Peyer's patch (tissue), 4 donors: ENCODE measurements at regions not wholly inside any gene's neighbourhood (a gene's known extent, or its start where the extent isn't known, plus 50 kb on each side); places are given as distances from the start of the nearest gene placed in this dataset.

Experiments used
- DNase-seq, 3 donors: peaks; one replicate each; pipeline ENCODE4 v3.0.0-alpha.2; 2017 to 2019
- H3K27ac ChIP-seq, 4 donors: fragments of 200-600 bp; sonication (generic); one replicate each; pipeline ENCODE4 v1.5.1; 2016 to 2019
- H3K27me3 ChIP-seq, 2 donors: fragments of 200-600 bp; sonication (generic); one replicate each; pipeline ENCODE4 v1.5.1; 2019
- H3K36me3 ChIP-seq, 3 donors: fragments of 200-600 bp; sonication (generic); one replicate each; pipeline ENCODE4 v1.5.1; 2016 to 2019
- H3K4me1 ChIP-seq, 4 donors: fragments of 200-600 bp; sonication (generic); one replicate each; pipeline ENCODE4 v1.5.1; 2016 to 2019
- H3K4me3 ChIP-seq, 4 donors: fragments of 200-600 bp; sonication (generic); 1 replicate in 3 of 4; 2 replicates in 1 of 4; pipeline ENCODE4 v1.5.1; 2016 to 2019; ENCODE audit warnings: mild to moderate bottlenecking in 1 of 4
- H3K9me3 ChIP-seq, 4 donors: fragments of 200-600 bp; sonication (generic); one replicate each; pipeline ENCODE4 v1.5.1; 2016 to 2019; ENCODE audit warnings: mild to moderate bottlenecking in 1 of 4
- CTCF ChIP-seq, 6 experiments: fragments of 450-650 bp in 4 of 6; fragments of 200-600 bp in 2 of 6; sonication (generic) in 1 of 6; IDR thresholded peaks; one replicate each; pipeline ENCODE4 v1.5.1; 2017 to 2019; ENCODE audit warnings: antibody characterized with exemption in 6 of 6, mild to moderate bottlenecking in 3 of 6, moderate library complexity in 1 of 6
- POLR2A ChIP-seq, 2 donors: fragments of 450-650 bp; IDR thresholded peaks; one replicate each; pipeline ENCODE4 v1.5.1; 2017; ENCODE audit warnings: antibody characterized with exemption in 2 of 2, mild to moderate bottlenecking in 2 of 2, moderate library complexity in 2 of 2

- Histone ChIP-seq H3K27ac (no peak overlapping the region), H3K4me3 (no peak overlapping the region), H3K27me3 (no peaks in the 10 kb centered on the region), H3K4me1 (no peaks in the 10 kb centered on the region), H3K36me3 (no peaks in the 10 kb centered on the region), H3K9me3 (no peaks in the 10 kb centered on the region)
- TF ChIP-seq POLR2A (IDR thresholded peaks at IDR 0.05): no peak
- TF ChIP-seq CTCF (IDR thresholded peaks at IDR 0.05): no peak
- DNase-seq: no peak
Measured at GRCh38 chr16:14350626-14351025, 279.4 kb downstream of the PARN start.

GRCh38 chr16:14350081-14350480 lies 279.0 kb downstream of the MRTFB start:
- H3K27ac ChIP-seq: no peak overlapping the region
- TF ChIP-seq CTCF (IDR thresholded peaks at IDR 0.05) (no peak), POLR2A (IDR thresholded peaks at IDR 0.05) (no peak)
- no peaks in the 10 kb centered on the region for H3K9me3 ChIP-seq
- H3K36me3 ChIP-seq: no peaks in the 10 kb centered on the region
- no peaks in the 10 kb centered on the region for H3K27me3 ChIP-seq
- no peak for DNase-seq
- H3K4me1 ChIP-seq: no peaks in the 10 kb centered on the region
- H3K4me3 ChIP-seq: no peak overlapping the region

- H3K36me3 ChIP-seq: no peaks in the 10 kb centered on the region
- no peak overlapping the region for H3K27ac ChIP-seq
- no peaks in the 10 kb centered on the region for H3K27me3 ChIP-seq
- no peak overlapping the region for H3K4me3 ChIP-seq
- no peaks in the 10 kb centered on the region for H3K4me1 ChIP-seq
- TF ChIP-seq CTCF (IDR thresholded peaks at IDR 0.05): no peak
- no peak for TF ChIP-seq POLR2A (IDR thresholded peaks at IDR 0.05)
- DNase-seq: no peak
- H3K9me3 ChIP-seq: no peaks in the 10 kb centered on the region
Measured at GRCh38 chr16:14347706-14348105, 276.6 kb downstream of the MRTFB start.

GRCh38 chr16:14346278-14347142 lies 275.4 kb downstream of the MRTFB start:
- DNase-seq: no peak
- Histone ChIP-seq H3K4me3 (no peak overlapping the region), H3K4me1 (no peaks in the 10 kb centered on the region), H3K9me3 (no peaks in the 10 kb centered on the region), H3K36me3 (no peaks in the 10 kb centered on the region), H3K27ac (no peak overlapping the region), H3K27me3 (no peaks in the 10 kb centered on the region)
- no peak for TF ChIP-seq POLR2A (IDR thresholded peaks at IDR 0.05)
- no peak for TF ChIP-seq CTCF (IDR thresholded peaks at IDR 0.05)

- Histone ChIP-seq H3K4me1 (no peaks in the 10 kb centered on the region), H3K9me3 (no peaks in the 10 kb centered on the region), H3K27ac (no peak overlapping the region), H3K36me3 (no peaks in the 10 kb centered on the region), H3K27me3 (no peaks in the 10 kb centered on the region), H3K4me3 (no peak overlapping the region)
- no peak for TF ChIP-seq CTCF (IDR thresholded peaks at IDR 0.05)
- no peak for TF ChIP-seq POLR2A (IDR thresholded peaks at IDR 0.05)
- no peak for DNase-seq
Measured at GRCh38 chr16:14345512-14346115, 274.5 kb downstream of the MRTFB start.
